ENCODE measurements at regions not wholly inside any gene's neighbourhood (a gene's known extent, or its start where the extent isn't known, plus 50 kb on each side); places are given as distances from the start of the nearest gene placed in this dataset.

DNA sequence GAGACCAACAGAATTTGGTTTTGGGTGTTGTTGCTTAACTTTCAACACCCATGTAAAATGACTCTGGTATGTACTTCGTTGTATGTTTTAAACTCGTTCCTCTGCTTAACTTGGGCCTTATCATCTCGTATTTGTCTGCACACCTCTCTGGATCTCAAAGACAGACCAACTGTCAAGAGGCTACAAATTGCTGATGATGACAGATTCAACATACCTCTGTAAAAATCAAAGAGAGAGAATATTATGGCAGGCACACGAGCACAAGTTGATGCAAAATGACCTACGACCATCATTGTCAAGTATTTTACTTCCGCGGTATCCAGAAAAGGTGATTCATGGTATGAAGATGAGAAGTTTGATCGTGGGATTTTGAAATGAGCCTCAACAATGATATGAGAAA lies 132.1 kb upstream of the ARGLU1 start:
- intact Hi-C loops (cut with micrococcal nuclease), result no loop called here

DNA sequence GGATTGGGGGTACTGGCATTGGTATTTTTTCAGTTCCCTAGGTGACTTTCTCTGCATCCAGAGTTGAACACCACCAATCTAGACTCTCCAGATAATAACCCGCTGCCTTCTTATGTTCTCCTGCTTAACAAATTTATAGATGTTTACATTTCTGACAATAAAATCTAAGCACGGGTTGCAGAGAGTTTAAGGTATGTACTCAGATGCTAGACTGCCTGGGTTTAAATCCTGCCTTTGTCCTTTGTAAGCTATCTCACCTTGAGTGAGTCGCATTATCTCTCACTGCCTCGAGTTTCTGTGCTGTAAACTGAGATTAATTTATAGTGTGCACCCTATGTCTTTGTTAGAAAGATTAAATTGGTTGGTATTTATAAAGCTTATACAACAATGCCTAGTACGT lies 131.4 kb upstream of the ARGLU1 start:
- intact Hi-C loops (cut with micrococcal nuclease), result no loop called here

DNA sequence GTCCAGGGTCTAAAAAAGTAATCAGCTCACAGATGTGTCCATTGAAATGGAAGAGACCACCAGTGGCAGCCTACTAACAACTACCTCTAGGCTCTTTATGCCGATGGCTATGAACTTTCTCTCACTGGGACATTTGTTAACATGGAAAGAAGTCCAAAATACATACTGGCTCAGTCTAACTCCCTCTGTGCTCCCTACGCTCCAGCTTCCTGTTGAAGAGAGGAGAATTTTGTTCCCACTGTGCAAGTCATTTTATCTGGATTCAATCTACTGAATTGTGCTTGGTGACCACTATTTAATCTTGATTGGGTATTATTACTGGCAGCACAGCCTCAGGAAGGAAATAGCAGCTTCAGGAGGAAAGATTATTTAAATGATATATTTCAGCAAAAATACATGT lies 128.8 kb upstream of the ARGLU1 start:
- intact Hi-C loops (cut with micrococcal nuclease), result no loop called here

DNA sequence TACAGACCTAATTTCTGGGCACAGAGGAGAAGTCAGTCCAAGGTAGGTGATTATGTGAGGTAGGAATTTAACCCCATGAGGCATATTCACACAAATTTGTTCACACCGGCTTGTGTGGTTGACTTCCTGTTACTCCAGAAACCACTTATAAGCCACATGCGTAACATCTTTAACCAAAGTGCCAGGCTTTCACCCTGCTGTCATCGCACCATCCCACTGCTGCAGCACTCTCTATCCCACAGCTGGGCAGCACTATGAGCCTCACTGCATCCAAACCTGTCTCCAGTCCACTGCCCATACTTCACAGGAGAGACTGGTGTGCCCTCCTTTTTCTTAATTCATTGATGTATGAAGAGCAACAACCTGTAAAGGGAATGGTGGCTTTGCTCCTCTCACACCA lies 128.2 kb upstream of the ARGLU1 start:
- intact Hi-C loops (cut with micrococcal nuclease), result no loop called here

DNA sequence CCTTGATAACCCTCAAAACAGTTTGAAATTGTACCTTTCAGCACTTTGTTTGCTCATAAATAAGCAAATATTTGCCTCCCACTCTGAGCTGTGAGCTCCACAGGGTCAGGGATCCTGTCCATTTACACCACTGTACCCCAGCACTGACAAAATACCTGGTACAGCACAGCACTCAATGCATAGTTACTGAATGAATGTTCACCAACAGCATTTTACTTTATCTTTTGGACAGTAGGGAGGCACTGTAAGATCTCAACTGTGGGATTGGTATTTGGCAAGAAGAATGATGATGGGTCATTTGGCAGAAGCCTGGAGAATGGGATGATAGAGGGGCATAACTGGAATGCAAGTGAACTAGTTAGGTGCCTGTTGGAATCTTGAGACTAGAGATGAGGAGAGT lies 127.2 kb upstream of the ARGLU1 start:
- intact Hi-C loops (cut with micrococcal nuclease), result no loop called here

DNA sequence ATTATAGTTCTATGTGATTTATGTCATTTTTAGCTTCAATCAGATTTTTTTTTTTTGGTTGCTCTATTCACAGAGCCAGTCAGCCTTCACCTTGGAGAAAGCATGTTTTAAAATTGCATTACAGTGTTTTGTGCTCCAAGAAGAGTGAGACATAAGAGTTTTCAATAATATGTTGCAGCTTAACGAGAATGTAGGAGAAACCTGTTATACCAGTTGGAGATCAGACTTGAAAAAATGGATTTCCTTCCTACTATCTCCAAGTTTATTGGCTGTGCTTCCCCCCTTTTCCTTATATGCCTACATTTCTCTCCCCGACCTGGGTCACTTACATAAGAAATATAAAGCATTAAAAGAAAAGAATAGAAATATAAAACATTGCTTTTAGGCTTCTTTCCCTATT lies 123.9 kb upstream of the ARGLU1 start:
- intact Hi-C loops (cut with micrococcal nuclease), result no loop called here

DNA sequence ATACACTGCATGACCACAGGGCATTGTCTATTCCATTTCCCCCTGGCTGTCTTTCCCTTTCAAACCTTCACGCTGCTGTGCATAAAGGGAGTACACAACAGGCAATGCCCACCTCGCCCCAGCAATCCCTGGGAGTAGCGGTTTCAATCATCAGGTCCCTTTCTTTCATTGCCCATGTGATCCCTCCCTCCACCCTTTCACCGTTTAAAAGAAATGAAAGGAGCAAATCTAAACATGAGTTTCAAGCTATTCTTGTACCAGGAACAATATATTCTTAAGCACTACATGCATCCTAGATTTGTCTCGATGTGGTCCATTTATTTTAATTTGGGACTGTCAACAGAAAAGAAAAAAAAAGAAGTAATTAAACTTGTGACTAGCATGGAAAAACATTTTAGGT lies 123.4 kb upstream of the ARGLU1 start:
- intact Hi-C loops (cut with micrococcal nuclease), result no loop called here

DNA sequence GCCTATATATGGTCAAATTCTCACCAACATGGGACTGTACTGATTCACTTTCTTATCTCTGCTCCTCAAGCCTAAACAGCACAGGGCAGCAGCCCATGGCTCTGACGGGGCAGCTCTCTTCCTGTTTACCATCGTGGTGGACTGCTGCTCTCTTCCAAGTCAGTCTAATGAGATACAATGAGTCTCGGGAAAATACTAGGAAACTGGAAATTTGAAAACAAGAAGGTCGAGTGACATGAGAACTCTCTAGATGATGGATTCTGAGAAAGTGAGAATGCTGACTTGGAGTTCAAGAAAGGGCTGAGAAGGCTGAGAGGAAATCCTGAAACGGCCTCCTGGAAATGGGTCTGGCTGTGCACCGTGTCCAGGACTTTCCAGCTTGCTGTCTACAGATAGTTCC lies 122.8 kb upstream of the ARGLU1 start:
- intact Hi-C loops (cut with micrococcal nuclease), result no loop called here

DNA sequence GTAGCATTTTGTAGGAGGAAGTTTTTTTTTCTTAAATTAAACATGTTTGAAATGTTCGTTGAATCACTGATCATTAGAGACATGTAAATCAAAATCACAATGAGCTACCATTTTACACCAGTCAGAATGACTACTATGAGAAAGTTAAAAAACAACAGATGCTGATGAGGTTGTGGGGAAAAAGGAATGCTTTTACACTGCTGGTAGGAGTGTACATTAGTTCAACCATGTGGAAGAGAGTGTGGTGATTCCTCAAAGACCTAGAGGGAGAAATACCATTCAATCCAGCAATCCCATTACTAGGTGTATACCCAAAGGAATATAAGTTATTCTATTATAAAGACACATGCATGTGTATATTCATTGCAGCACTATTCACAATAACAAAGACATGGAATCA lies 122.0 kb upstream of the ARGLU1 start:
- intact Hi-C loops (cut with micrococcal nuclease), result no loop called here

DNA sequence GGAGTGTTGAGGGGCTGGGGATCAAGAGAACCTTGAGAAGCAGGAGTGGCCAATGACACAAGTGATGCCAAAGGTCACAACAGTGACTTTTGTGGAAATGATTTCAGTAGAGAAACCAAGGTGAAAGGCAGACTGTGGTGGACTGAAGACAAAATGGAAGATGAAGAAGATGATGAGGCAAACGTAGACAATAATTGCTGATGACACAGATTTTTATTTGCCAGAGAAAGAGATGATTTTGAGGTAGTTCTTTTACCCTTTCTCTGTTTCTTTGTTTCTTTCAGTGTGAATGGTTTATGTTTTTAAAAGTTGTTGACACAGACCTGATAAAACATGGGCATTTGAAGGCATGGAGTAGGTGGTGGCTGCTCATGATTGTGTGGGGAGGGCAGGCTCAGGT lies 121.0 kb upstream of the ARGLU1 start:
- intact Hi-C loops (cut with micrococcal nuclease), result no loop called here

DNA sequence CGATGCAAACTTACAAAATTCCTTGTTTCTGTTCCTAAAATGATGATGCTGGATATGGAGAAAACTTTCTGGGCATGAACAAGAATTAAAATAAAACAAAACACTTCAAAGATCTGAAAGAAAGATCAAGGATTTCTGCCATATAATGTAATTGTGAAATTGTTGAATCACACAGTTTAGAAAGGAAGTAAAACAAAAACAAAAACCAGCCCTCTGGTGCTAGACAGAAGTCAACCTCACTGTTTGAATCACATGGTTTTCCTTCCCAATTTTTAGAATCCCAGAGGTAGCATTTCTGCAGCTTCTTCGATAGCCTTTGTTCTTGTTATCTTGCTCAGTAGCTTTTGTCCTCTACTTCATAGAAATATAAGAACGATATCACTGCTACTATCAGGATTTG lies 118.2 kb upstream of the ARGLU1 start:
- intact Hi-C loops (cut with micrococcal nuclease), result no loop called here

DNA sequence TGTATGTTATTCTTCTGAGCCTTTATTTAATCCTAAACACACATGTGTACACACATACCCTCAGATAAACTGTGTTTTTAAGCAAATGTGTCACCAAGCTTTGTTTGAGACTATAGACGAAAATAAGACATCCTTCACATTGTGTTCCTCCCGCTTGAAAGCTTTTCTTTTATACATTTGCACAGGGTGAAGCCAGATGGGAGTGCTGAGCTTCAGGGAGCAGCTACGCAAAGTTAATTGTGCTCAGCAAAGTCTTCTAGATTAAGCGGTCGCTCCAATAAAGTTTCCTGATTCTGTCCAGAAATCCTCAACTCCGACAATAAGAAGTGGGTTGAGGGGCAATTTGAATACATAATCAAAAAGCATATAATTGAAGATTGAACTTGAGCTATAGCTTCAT lies 117.2 kb upstream of the ARGLU1 start:
- intact Hi-C loops (cut with micrococcal nuclease), result no loop called here

DNA sequence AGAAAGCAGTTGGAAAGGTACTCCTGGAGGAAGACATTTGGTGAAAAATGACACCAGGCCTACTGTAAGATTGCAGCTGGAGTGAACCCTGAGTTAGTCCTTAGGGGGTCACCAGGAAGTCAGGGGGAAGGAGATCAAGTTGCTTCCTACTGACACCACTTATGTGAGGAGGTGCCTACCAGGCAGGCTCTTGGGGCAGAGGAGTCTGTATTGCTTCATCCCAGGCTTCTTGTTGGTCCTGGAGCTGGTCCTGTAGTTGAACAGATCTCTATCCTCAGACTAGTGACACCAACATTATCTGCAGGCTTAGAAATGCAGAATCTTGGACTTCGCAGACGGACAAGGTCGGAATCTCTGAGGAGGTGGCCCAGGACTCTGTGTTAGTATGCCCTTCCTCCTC lies 116.0 kb upstream of the ARGLU1 start:
- intact Hi-C loops (cut with micrococcal nuclease), result no loop called here

DNA sequence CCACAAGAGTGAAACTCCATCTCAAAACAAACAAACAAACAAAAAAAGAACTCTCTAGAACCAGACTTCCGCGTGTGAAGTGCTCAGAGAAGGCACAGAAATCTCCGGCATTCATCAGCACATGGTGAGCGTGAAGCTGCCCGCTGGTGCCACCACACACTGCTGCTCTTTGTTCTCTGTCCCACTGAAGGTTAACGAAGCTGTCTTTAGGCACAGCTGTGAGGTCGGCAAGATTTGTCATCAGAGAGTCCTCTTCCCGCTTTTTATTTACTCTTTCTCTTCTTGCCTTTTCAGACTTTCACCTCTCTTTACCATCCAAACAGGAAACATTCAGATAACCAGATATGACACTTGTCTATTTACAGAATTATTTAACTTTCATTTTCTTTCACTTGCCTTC lies 115.2 kb upstream of the ARGLU1 start:
- intact Hi-C loops (cut with micrococcal nuclease), result no loop called here

DNA sequence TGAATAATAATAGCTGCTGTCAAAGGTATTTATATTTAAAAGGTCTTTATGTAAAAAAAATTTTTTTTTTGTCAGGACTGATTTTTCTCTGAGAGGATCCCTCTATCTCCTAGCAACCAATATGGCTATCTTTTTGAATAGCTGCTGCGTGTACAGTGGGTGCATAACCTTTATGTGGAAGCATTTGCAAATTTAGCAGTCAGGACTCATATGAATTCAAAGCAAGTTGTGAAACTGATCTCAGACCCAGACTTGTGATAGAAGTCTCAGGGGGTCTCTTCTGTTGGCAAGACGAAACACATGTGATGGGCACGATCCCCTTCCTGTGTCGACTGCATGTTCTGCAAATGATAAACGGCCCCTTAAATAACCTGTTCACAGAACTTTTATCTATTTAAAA lies 114.1 kb upstream of the ARGLU1 start:
- intact Hi-C loops (cut with micrococcal nuclease), result no loop called here

DNA sequence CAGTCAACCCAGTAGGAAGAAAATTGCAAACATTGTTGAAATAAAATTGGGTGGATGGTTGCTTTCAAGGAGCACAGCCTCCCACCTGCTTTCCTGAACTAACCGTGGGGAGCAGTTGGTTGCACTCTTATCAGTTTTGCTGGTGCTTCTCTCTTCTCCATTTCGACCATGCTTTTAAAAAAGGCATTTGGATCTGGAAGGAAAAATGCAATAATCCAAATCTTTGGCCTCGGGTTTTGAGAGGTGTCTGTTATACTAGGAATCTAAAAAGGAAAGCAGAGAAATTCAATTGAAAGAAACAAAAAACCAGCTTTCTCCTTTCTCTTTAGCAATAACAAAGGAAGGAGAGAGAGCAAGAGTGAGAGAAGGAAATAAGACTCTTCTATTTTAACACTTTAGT lies 113.6 kb upstream of the ARGLU1 start:
- intact Hi-C loops (cut with micrococcal nuclease), result no loop called here

DNA sequence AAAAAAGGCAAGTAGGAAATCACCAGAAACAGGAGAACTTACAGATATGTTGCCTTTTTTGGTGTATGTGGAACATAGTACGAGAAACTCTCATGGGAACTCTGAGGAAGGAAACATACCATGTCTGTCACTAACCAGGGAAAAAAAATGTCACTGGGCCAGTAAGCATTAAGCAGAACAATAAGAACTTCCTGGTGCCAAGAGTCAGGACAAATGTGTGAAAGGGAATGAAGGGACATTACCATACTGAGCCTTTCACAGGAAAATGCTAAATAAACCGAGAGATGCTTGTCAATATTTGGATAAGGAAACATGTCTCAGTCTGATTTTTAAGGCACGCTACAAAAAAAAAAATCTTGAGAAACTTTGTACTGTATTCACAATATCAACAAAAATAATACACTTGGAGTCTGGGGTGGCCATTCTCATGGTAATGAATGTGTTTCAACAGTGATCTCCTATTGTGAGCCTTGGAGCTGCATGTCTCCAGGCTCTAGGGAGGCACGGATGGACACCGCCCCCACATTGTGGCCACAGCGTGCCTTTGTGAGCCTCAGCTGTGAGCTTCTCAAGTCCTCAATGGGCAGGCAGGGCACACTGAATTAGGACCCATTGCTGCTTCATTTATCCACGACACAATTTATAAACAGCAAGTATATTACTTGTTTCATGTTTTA lies 113.0 kb upstream of the ARGLU1 start:
- intact Hi-C loops (cut with micrococcal nuclease), result no loop called here

DNA sequence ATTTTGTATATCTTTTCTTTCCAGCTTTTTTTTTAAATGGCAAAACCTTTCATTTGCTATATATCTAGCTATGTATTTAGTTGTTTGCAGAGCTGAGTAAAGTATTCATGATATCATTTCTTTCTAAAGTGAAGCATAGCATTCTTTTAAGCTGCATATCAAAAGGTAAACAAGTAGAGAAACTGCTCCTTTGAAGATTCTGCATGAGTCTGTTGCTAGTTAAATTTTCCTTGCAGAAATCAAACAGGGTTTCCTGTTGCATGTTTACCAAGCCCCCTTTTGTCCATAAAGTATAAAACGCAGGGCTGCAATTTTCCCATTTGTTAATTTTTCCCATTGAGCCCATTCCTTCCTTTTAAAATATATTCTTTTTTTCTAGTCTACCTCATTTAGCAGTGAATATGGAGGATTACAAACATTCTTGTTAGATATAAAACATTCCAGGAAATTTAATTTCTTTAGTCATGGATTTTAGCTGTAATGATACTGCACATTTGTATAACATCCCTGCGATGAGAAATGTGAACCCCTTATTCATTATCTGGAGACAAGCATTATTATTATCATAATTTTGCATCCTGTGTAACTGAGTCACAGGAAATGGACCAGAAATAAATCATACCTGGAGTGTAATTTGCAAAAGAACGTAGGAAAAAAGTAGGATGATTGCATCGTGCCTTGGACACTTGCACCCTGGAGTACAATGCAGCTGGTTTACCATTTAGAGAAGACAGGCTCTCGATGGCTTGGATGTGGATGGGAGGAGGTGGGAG lies 110.9 kb upstream of the ARGLU1 start:
- intact Hi-C loops (cut with micrococcal nuclease), result no loop called here

DNA sequence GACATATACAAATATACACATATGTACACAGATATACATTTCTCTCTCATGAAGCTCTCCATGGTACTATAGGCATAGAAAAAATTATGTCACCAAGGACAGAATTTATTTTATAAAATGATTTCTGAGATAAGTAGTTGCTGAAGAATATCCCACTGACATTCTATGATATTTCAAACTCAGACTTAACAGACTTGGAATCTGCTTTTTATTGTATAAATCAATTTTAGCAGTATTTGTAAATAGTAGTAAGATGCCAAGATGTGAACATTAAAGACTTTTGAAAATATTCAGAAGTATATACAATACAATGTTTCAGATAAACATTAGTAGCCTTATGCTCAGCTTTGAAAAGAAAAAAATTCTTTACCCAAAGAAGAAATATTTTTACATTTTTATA lies 107.4 kb upstream of the ARGLU1 start:
- intact Hi-C loops (cut with micrococcal nuclease), result no loop called here

DNA sequence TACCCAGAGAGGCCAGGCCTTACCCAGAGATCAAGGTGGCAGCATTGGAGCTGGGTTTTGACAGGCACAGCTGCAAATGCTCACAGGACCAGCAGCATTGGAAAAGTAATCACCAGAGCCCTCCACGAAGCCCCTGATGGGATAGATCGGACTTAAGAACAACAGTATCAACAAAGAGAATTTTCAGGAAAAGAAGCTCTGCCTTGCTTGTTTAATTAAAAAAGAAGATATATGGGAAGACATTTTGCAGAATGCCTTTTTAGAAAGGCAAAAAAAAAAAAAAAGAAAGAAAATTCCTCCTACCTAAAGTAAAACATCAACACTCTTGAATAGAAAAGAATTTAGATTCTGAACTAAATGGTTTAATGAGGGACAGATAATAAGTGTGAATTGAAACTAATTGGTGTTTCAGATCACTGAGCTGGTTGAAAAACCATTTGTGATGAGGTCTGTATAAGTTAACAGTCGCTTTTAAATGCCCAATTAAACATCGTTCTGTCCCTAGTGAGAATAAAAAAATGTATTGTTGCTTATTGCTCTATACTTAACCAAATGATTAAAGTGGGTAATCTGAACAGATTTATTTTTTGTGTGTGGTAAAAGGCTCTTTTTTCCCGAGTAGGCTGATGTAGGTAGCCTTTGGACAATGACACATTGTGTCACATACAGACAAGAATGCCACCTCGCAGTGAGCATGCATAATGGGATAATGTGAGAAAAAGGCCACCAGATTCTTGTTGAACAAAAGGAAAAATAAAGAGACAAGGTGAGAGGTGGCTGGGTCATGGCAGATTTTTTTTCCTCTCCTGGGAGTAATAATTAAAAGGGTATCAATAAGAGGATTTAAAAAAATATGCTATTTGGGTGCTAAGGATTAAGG lies 93.0 kb upstream of the ARGLU1 start:
- intact Hi-C loops (cut with micrococcal nuclease), result no loop called here

DNA sequence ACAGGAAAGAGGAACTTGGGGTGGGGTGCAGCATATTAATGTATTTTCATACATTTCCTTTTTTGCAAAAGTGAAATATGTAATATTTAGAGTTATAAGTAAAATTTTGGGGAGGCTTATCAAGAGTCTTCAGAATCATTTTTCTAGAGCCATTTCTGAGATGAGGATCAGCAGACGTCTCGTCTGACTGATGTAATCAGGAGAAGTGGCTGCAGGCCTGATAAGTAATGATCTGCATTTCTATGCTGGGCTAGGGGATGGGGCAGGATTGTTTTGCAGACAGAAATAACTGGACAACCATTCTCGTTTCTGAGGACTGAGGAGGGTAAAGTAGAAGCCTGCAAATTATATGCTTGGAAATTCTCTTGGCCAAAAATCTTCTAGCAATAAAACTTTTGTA lies 89.2 kb upstream of the ARGLU1 start:
- intact Hi-C loops (cut with micrococcal nuclease), result no loop called here

DNA sequence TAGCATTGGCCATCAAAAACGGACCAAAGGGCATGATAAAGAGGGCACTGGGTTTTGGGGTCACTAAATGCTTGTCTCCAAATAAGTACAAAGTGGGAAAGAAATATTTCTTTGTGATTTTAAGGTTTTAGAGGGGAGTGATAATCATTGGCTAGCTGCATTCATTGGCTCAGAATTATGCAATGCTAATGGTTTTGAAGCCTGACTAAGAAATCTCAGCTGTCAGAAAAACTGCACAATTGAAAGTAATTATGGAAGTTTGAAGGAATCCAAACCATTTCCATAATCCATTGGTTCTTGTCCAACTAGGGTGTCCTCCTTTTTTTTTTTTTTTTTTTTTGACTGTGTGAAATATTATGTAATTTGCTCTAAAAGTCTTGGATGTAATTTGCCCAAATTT lies 88.2 kb upstream of the ARGLU1 start:
- intact Hi-C loops (cut with micrococcal nuclease), result no loop called here
